ENCODE measurements at regions not wholly inside any gene's neighbourhood (a gene's known extent, or its start where the extent isn't known, plus 50 kb on each side); places are given as distances from the start of the nearest gene placed in this dataset.

DNA sequence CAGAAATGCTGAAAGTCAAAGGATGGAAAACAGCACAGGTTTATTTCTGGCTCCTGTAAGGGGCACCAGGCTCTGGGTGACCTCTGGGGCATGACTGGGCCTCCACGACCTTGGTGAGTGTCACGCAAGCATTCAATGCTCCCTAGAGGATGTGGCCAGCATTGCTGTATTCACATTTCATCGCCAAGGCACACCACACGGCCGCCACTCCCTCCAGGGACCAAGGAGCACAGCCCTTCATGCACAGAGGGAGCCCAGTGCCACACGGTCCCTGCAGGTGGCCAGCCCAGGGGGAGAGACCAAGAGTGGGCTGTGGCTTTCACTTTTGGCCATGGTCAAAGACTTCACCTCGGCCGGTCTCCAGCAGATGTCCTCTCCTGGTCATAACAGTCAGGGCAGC lies 137.4 kb upstream of the TNRC6C start:
- TF ChIP-seq POLR2A (IDR thresholded peaks at IDR 0.05; ENCODE audit: low read depth, low read length), result no peak
- no peak for TF ChIP-seq POLR2AphosphoS5 (IDR thresholded peaks at IDR 0.05; ENCODE audit: low read depth, low read length)
- no peak for TF ChIP-seq TAF1 (IDR thresholded peaks at IDR 0.05; ENCODE audit: low read depth, low read length)
- no peak for TF ChIP-seq POU2F2 (IDR thresholded peaks at IDR 0.05; ENCODE audit: low read depth, low read length)
- TF ChIP-seq PAX5 (IDR thresholded peaks at IDR 0.05; ENCODE audit: insufficient read depth, low read length, severe bottlenecking), result no peak
- TF ChIP-seq SPI1 (IDR thresholded peaks at IDR 0.05; ENCODE audit: low read depth, low read length), result no peak
